Left renal pelvis (tissue), 4 donors: ENCODE measurements at regions not wholly inside any gene's neighbourhood (a gene's known extent, or its start where the extent isn't known, plus 50 kb on each side); places are given as distances from the start of the nearest gene placed in this dataset.

Source experiments
- DNase-seq, 4 donors: peaks; one replicate each; pipeline ENCODE4 v3.0.0-alpha.2; 2013; ENCODE audit warnings: low read depth in 4 of 4, low spot score in 3 of 4

DNA sequence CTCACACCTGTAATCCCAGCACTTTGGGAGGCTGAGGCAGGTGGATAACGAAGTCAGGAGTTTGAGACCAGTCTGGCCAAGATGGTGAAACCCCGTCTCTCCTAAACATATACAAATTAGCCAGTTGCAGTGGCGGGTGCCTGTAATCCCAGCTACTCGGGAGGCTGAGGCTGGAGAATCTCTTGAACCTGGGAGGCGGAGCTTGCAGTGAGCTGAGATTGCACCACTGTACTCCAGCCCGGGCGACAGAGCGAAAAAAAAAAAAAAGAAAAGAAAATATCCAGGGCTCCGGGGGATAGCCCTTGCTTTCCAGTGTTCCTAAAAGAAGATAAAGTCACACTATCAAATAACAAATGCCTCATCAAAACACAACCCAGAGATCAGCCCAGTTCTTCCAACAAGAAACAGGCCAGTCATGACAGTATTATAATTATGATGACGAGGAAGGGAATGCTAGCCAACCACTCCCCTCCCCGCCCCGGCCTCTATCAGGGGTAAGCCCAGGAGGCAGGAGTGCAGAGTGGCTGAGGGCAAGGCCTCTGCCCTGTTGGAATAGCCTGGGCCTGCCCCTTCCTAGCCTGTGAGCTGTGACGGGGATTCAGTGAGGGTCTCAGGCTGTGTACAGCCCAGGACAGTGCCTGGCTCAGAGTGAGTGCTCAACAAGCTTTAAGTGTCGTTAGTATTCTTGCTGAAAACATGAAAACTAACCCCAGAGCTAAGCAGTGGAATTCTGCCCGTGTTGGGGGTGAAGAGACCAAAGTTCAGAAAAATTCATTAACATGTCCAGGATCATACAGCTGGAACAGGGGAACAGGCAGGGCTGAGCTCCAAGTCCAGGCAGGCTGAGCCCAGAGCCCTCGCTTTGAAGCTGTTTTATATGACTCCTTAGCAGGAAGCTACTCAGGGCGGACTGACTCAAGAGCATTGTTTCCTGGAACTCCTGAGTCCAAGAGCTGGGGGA lies 54.3 kb downstream of the FAM241B start:
- no peak for DNase-seq

GRCh38 chr10:69684981-69685353 lies 54.9 kb downstream of the FAM241B start:
- DNase-seq: no peak

- DNase-seq: no peak
Measured at GRCh38 chr10:69685426-69685801, 55.4 kb downstream of the FAM241B start.

- DNase-seq: no peak
Measured at GRCh38 chr10:69685802-69686585, 55.9 kb downstream of the FAM241B start.

DNA sequence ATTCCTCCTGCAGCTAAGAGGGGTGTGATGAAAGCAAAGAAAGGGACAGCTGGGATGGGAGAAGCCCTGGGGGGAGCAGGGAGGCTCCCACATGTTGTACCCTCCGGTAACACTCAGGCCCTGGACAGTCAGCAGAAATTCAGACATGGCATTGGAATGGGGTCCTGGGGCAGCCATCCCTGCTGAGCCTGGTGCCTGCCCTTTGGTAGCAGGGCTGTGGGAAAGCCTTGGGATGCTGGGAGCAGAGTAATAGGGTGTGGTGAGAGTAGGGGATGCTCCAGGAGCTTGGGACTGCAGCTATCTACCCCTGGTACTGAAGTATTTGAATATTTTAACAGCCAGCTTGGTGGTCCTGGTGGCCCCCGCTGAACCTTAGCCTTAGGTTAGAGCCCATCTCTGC lies 56.8 kb downstream of the FAM241B start:
- no peak for DNase-seq

DNA sequence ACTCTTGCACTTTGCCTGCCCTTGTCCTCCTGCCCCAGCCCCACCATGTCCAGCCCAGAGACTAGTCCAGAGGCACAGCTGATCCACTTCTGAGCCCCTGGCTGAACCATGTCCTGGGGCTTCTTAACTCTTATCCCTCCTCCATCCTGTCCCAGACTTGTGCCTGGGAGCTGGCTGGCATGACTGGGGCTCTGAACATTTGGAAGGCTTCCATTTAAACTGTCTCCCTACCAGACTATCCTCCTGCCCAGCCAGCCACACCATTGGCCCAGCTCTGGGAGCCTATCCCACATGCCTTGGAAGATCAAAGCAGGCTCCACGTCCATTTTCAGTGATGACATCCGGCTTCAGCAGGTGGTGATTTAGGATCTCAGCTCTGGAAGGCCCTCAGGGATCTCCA lies 57.4 kb downstream of the FAM241B start:
- DNase-seq: no peak

GRCh38 chr10:69692267-69692666 lies 62.2 kb downstream of the FAM241B start:
- no peak for DNase-seq

DNA sequence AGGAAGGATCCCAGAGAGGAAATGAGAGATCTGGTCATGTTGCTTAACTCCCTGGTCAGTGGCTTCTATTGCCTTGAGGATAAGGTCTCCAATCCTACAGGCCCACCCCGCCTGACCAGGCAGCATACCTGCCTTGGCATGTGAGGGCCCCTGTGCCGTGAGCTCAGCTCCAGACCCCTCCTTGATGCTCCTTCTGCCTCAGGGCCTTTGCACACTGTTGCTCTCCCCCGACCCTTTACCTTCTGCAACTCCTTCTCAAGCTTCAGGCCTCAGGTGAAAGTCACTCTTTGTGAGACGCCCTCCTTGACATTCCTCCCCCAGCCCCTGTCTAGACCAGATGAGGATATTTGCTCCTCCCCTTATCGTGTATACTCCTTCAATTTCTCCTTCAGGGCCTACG lies 62.8 kb downstream of the FAM241B start:
- DNase-seq: no peak

GRCh38 chr10:69693886-69694285 lies 63.8 kb downstream of the FAM241B start:
- no peak for DNase-seq

DNA sequence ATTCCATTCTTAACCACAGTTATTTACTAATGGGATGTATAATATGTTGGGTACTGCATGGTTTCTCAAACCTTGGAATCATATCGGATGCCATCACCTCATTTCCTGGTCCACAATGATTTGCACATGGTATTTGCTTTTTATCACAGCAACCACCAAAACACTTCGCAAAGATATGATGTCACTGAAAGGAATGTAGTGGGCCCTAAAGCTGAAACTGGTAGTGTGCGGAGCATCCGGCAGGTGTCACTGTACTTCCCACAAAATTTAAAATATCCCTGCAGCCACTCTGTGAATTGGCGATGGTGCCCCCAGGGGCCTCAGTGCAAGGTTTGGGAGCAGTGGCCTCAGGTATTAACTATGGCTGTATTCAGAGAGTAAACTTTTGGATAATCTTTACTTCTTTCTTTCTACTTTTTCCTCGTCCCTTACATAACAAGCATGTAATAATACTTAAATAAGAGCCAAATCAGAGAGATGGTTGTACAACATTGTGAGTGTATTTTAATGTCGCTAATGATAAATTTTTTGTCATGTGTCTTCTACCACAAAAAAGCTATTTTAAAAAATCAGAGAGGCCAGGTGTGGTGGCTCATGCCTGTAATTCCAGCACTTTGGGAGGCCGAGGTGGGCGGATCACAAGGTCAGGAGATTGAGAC lies 66.2 kb downstream of the FAM241B start:
- no peak for DNase-seq

- no peak for DNase-seq
Measured at GRCh38 chr10:69697006-69697405, 67.0 kb downstream of the FAM241B start.

DNA sequence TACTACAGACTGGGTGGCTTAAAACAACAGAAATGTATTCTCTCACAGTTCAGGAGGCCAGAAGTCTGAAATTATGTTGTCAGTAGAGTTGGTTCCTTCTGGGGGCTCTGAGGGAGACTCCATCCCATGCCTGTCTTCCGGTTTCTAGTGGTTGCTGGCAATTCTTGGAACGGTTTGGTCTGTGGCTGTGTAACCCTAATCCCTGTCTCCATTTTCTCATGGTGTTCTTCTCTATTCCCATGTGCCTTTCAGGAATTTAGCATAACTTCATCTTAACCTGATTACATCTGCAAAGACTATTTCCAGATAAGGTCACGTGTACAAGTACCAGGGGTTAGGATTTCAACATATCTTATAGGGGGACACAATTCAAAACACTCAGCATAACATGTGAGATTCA lies 73.2 kb downstream of the FAM241B start:
- DNase-seq: no peak

DNA sequence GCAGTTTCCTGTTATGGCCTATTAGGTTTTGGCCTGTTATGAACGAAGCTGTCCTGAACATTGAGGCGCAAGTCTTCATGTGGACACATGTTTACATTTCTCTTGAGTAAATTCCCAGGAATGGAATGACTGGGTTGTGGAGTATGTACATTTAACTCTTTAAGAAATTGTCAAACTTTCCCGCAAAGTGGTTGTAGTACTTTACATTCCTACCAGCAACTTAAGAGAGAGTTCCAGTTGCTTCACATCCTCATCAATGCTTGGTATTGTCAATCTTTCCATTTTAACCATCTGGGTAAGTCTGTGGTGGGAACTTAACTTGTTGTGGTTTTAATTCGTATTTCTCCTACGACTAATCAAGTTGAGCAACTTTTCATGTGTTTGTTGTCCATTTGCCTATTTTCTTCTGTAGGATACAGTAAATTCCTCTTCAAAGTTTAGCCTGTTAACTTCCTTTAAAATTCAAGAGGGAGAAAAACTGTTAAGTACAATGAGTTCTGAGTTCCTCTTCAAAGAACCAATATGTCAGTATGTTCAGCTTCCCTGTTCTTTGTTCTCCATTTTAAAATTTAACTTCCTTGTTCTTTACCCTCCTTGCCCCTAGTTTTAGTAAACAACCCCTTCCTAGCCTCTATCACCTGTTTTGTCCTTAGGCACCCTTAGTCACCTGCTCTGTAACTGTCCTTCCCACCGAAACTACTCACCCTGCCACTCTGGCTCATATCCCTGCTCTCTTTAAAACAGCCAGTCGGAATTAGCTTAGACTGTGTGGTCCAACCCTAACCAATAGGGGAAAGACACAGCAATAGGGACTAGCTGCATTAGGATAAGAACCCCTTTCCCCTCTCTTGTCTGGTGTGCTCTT lies 74.0 kb downstream of the FAM241B start:
- DNase-seq: no peak

DNA sequence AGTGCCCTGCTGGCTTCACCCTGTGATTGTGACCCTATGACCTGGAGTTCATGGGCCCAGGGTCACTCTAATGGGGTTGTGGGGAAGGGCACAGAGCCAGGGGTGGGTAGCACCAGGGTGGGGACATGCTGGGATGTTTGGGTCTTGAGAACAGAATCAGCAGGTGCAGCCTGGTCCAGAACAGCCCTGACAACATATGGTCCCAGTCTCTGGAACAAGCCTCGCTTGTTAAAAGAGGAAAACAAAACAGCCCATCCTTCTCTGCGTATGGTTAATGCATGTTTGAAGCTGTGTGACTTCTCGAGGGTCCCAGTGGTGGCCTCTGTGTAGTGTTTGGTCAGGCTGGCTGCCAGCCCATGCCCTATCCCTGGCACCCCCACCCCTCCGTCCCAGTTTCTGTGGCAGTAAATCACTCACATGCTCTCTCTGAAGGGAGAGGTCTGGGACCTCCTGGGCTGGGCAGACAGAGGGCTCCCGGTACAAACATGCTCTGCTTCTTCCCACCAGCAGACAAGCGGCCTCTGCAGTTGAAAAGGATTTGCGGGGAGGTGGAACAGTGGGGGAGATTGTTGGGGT lies 79.4 kb downstream of the FAM241B start:
- DNase-seq: no peak

GRCh38 chr10:69710008-69710888 lies 80.2 kb downstream of the FAM241B start:
- DNase-seq: no peak

GRCh38 chr10:69712342-69712741 lies 82.3 kb downstream of the FAM241B start:
- DNase-seq: no peak

GRCh38 chr10:69714572-69714971 lies 84.5 kb downstream of the FAM241B start:
- DNase-seq: no peak

- no peak for DNase-seq
Measured at GRCh38 chr10:69715156-69715898, 85.3 kb downstream of the FAM241B start.
